Heart left ventricle (tissue), 13 donors: ENCODE measurements at regions not wholly inside any gene's neighbourhood (a gene's known extent, or its start where the extent isn't known, plus 50 kb on each side); places are given as distances from the start of the nearest gene placed in this dataset.

Source experiments
- CTCF ChIP-seq, 12 donors: fragments of 200-600 bp; sonication (generic) in 4 of 12; IDR thresholded peaks; one replicate each; pipeline versions ENCODE4 v1.5.0 to v1.8.0; 2018 to 2022; ENCODE audit warnings: antibody characterized with exemption in 12 of 12, mild to moderate bottlenecking in 5 of 12
- POLR2A ChIP-seq, 2 donors: fragments of 450-650 bp; IDR thresholded peaks; one replicate each; pipeline ENCODE4 v1.6.1; 2017; ENCODE audit warnings: antibody characterized with exemption in 2 of 2, mild to moderate bottlenecking in 2 of 2, moderate library complexity in 2 of 2
- donor health status: ischemic (EF 13 %, LVEDD 7.1; RV severe dilation, severe dysfunction).
- donor health status: DM: no; HTN: yes; CAD: no.
- donor health status: DM: no; HTN: no; CAD: no.
- donor health status: ischemic (EF 25% LVEDD 6.9; RV normal size, moderate dysfunction).
- donor health status: ischemic (EF 25% LVEDD 5.7; RV mildly dilated, moderate dysfunction).
- donor health status: ischemic (EF 35%, LVEDD 5.7; RV mildly dilated, moderate dysfunction).
- donor health status: nonischemic (EF 11% LVEDD 7.7; RV severe dilation, severe dysfunction).
- donor health status: DM: yes; HTN: yes; CAD: no.
- donor health status: PGD.
- donor health status: ischemic (EF 29% LVEDD 5.4; RV normal size, mild dysfunction).
- donor health status: nonischemic (EF 23%, LVEDD 6.1; RV moderate dilation, normal function).

GRCh38 chr20:16145919-16146318 is 427.3 kb downstream of the KIF16B start:
- no peak for TF ChIP-seq CTCF (IDR thresholded peaks at IDR 0.05)
- no peak for TF ChIP-seq POLR2A (IDR thresholded peaks at IDR 0.05)
